Activated T-helper 2 cell treated with anti-CD3 and anti-CD28 coated beads, Interferon-gamma antibody, Interleukin-2, Interleukin-4, amounts not matched to agents 10 μg/mL and 5 μg/mL and 100 μg/mL, durations not matched to agents 14 hours and 24 hours and 36 hours (primary cell): ENCODE measurements at regions not wholly inside any gene's neighbourhood (a gene's known extent, or its start where the extent isn't known, plus 50 kb on each side); places are given as distances from the start of the nearest gene placed in this dataset.

Experiments used
- DNase-seq: peaks from one replicate; pipeline ENCODE4 v3.0.0; 2021; ENCODE audit warnings: low spot score
- H3K27ac Mint-ChIP-seq: one replicate; pipeline ENCODE4 v1.8.0; 2021; ENCODE audit warnings: mixed read lengths
- H3K27me3 Mint-ChIP-seq: one replicate; pipeline ENCODE4 v1.8.0; 2021; ENCODE audit warnings: low read depth, mixed read lengths
- H3K36me3 Mint-ChIP-seq: one replicate; pipeline ENCODE4 v1.8.0; 2021; ENCODE audit warnings: low read depth, mixed read lengths
- H3K4me1 Mint-ChIP-seq: one replicate; pipeline ENCODE4 v1.8.0; 2021; ENCODE audit warnings: low read depth, mixed read lengths
- H3K4me3 Mint-ChIP-seq: one replicate; pipeline ENCODE4 v1.8.0; 2021; ENCODE audit warnings: low read depth, mild to moderate bottlenecking, moderate library complexity, mixed read lengths
- H3K9me3 Mint-ChIP-seq: one replicate; pipeline ENCODE4 v1.8.0; 2021; ENCODE audit warnings: mixed read lengths
- intact Hi-C: fragments of 100-400 bp; cut with micrococcal nuclease; formaldehyde crosslinking; loops from one replicate; pipeline ENCODE4 v1.15.1; 2023

- Mint-ChIP-seq H3K27me3 (no peaks in the 10 kb centered on the region), H3K4me1 (no peaks in the 10 kb centered on the region), H3K9me3 (no peaks in the 10 kb centered on the region), H3K27ac (no peak overlapping the region), H3K4me3 (no peak overlapping the region), H3K36me3 (no peaks in the 10 kb centered on the region)
- intact Hi-C loops, result no loop called here
- DNase-seq, result no peak
These were observed 72.3 kb upstream of the PDZRN3 start for GRCh38 chr3:73697020-73697419.

GRCh38 chr3:73695841-73696240 lies 71.1 kb upstream of the PDZRN3 start:
- Mint-ChIP-seq H3K27me3 (no peaks in the 10 kb centered on the region), H3K9me3 (no peaks in the 10 kb centered on the region), H3K36me3 (no peaks in the 10 kb centered on the region), H3K4me3 (no peak overlapping the region), H3K27ac (no peak overlapping the region), H3K4me1 (no peaks in the 10 kb centered on the region)
- DNase-seq, result no peak
- intact Hi-C loops, result no loop called here

GRCh38 chr3:73694983-73695757 lies 70.4 kb upstream of the PDZRN3 start:
- H3K36me3 Mint-ChIP-seq, result no peaks in the 10 kb centered on the region
- no peaks in the 10 kb centered on the region for H3K4me1 Mint-ChIP-seq
- no peak overlapping the region for H3K27ac Mint-ChIP-seq
- H3K27me3 Mint-ChIP-seq, result no peaks in the 10 kb centered on the region
- no peaks in the 10 kb centered on the region for H3K9me3 Mint-ChIP-seq
- intact Hi-C loops, result no loop called here
- no peak overlapping the region for H3K4me3 Mint-ChIP-seq
- no peak for DNase-seq

GRCh38 chr3:73687106-73688004 lies 62.6 kb upstream of the PDZRN3 start:
- intact Hi-C loops, result no loop called here
- Mint-ChIP-seq H3K4me1 (no peaks in the 10 kb centered on the region), H3K9me3 (no peaks in the 10 kb centered on the region), H3K27ac (no peak overlapping the region), H3K27me3 (no peaks in the 10 kb centered on the region), H3K4me3 (no peak overlapping the region), H3K36me3 (no peaks in the 10 kb centered on the region)
- no peak for DNase-seq

GRCh38 chr3:73685061-73685460 lies 60.3 kb upstream of the PDZRN3 start:
- no peaks in the 10 kb centered on the region for H3K4me1 Mint-ChIP-seq
- H3K9me3 Mint-ChIP-seq, result no peaks in the 10 kb centered on the region
- intact Hi-C loops, result no loop called here
- no peaks in the 10 kb centered on the region for H3K27me3 Mint-ChIP-seq
- no peak for DNase-seq
- no peak overlapping the region for H3K27ac Mint-ChIP-seq
- no peak overlapping the region for H3K4me3 Mint-ChIP-seq
- no peaks in the 10 kb centered on the region for H3K36me3 Mint-ChIP-seq

- no peak for DNase-seq
- H3K4me1 Mint-ChIP-seq, result no peaks in the 10 kb centered on the region
- no peak overlapping the region for H3K4me3 Mint-ChIP-seq
- no peaks in the 10 kb centered on the region for H3K9me3 Mint-ChIP-seq
- intact Hi-C loops, result no loop called here
- no peak overlapping the region for H3K27ac Mint-ChIP-seq
- H3K27me3 Mint-ChIP-seq, result no peaks in the 10 kb centered on the region
- H3K36me3 Mint-ChIP-seq, result no peaks in the 10 kb centered on the region
These were observed 59.0 kb upstream of the PDZRN3 start for GRCh38 chr3:73683706-73684105.

GRCh38 chr3:73681610-73682009 lies 56.9 kb upstream of the PDZRN3 start:
- Mint-ChIP-seq H3K36me3 (no peaks in the 10 kb centered on the region), H3K4me3 (no peak overlapping the region), H3K4me1 (no peaks in the 10 kb centered on the region), H3K9me3 (peaks cover 3% of the 10 kb centered on the region), H3K27me3 (no peaks in the 10 kb centered on the region), H3K27ac (no peak overlapping the region)
- intact Hi-C loops, result no loop called here
- DNase-seq, result no peak

- Mint-ChIP-seq H3K27ac (no peak overlapping the region), H3K36me3 (no peaks in the 10 kb centered on the region), H3K9me3 (peaks cover 3% of the 10 kb centered on the region), H3K4me1 (no peaks in the 10 kb centered on the region), H3K27me3 (no peaks in the 10 kb centered on the region), H3K4me3 (no peak overlapping the region)
- intact Hi-C loops, result no loop called here
- DNase-seq, result no peak
These were observed 56.5 kb upstream of the PDZRN3 start for GRCh38 chr3:73681198-73681597.

GRCh38 chr3:73680391-73681095 lies 55.8 kb upstream of the PDZRN3 start:
- no peaks in the 10 kb centered on the region for H3K4me1 Mint-ChIP-seq
- H3K36me3 Mint-ChIP-seq, result no peaks in the 10 kb centered on the region
- no peaks in the 10 kb centered on the region for H3K27me3 Mint-ChIP-seq
- no peak overlapping the region for H3K27ac Mint-ChIP-seq
- intact Hi-C loops, result no loop called here
- DNase-seq, result no peak
- H3K9me3 Mint-ChIP-seq, result peaks cover 3% of the 10 kb centered on the region
- no peak overlapping the region for H3K4me3 Mint-ChIP-seq

- intact Hi-C loops, result no loop called here
- no peak overlapping the region for H3K4me3 Mint-ChIP-seq
- DNase-seq, result no peak
These were observed 52.7 kb upstream of the PDZRN3 start for GRCh38 chr3:73677336-73678024.

More at GRCh38 chr3:73677336-73678024, 52.7 kb upstream of the PDZRN3 start:
- H3K27ac Mint-ChIP-seq, result no peak overlapping the region
- no peaks in the 10 kb centered on the region for H3K4me1 Mint-ChIP-seq
- no peaks in the 10 kb centered on the region for H3K27me3 Mint-ChIP-seq
- H3K9me3 Mint-ChIP-seq, result peaks cover 3% of the 10 kb centered on the region
- no peaks in the 10 kb centered on the region for H3K36me3 Mint-ChIP-seq
